ENCODE measurements at regions not wholly inside any gene's neighbourhood (a gene's known extent, or its start where the extent isn't known, plus 50 kb on each side); places are given as distances from the start of the nearest gene placed in this dataset.

DNA sequence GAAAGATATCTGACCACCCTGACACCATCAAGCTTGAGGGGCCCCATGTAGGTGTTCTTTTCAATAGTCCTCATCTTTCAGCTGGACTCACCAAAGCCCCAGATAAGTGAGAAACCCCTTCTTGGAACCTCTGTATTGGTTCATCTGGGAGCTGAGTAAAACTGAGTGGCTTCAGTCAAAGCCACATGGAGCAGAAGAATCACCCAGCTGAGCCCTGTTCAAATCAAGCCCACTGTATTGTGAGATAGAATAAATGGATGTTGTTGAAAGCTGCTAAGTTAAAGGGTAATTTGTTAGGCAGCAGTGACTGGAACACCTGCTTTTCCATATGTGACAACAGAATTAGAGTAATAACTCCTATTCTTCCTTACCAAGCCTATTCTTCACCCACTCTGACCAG lies 64.8 kb upstream of the SDK1 start:
- no peaks in the 10 kb centered on the region for H3K9me3 ChIP-seq (ENCODE audit: low read length)
- no peaks in the 10 kb centered on the region for H3F3A ChIP-seq (ENCODE audit: insufficient read depth, low read length, poor library complexity, severe bottlenecking)
- H2AFZ ChIP-seq (ENCODE audit: low read depth, low read length) = no peak overlapping the region
- H3K9me2 ChIP-seq (ENCODE audit: insufficient read depth, low read length) = no peaks in the 10 kb centered on the region
- no peaks in the 10 kb centered on the region for H3K27me3 ChIP-seq (ENCODE audit: insufficient read depth, low read depth, low read length)
- no peak overlapping the region for H3K4me3 ChIP-seq (ENCODE audit: low read length)
- no peak overlapping the region for H3K27ac ChIP-seq (ENCODE audit: low read length)
- H4K20me1 ChIP-seq (ENCODE audit: insufficient read depth) = no peaks in the 10 kb centered on the region
- TF ChIP-seq MXI1 (conservative IDR thresholded peaks at IDR 0.05; ENCODE audit: poor library complexity, severe bottlenecking) (no peak), EP300 (conservative IDR thresholded peaks at IDR 0.05; ENCODE audit: poor library complexity, severe bottlenecking) (no peak), RAD21 (conservative IDR thresholded peaks at IDR 0.05) (no peak), SMC3 (conservative IDR thresholded peaks at IDR 0.05; ENCODE audit: poor library complexity) (no peak), EZH2 (IDR thresholded peaks at IDR 0.05; ENCODE audit: borderline replicate concordance, insufficient read depth, low read length, poor library complexity, severe bottlenecking) (no peak), POLR2AphosphoS5 (IDR thresholded peaks at IDR 0.05) (no peak)
- TF ChIP-seq, protein P1, sequence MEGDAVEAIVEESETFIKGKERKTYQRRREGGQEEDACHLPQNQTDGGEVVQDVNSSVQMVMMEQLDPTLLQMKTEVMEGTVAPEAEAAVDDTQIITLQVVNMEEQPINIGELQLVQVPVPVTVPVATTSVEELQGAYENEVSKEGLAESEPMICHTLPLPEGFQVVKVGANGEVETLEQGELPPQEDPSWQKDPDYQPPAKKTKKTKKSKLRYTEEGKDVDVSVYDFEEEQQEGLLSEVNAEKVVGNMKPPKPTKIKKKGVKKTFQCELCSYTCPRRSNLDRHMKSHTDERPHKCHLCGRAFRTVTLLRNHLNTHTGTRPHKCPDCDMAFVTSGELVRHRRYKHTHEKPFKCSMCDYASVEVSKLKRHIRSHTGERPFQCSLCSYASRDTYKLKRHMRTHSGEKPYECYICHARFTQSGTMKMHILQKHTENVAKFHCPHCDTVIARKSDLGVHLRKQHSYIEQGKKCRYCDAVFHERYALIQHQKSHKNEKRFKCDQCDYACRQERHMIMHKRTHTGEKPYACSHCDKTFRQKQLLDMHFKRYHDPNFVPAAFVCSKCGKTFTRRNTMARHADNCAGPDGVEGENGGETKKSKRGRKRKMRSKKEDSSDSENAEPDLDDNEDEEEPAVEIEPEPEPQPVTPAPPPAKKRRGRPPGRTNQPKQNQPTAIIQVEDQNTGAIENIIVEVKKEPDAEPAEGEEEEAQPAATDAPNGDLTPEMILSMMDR (IDR thresholded peaks at IDR 0.05; ENCODE audit: poor library complexity, severe bottlenecking) = no peak
- TF ChIP-seq, protein P2, sequence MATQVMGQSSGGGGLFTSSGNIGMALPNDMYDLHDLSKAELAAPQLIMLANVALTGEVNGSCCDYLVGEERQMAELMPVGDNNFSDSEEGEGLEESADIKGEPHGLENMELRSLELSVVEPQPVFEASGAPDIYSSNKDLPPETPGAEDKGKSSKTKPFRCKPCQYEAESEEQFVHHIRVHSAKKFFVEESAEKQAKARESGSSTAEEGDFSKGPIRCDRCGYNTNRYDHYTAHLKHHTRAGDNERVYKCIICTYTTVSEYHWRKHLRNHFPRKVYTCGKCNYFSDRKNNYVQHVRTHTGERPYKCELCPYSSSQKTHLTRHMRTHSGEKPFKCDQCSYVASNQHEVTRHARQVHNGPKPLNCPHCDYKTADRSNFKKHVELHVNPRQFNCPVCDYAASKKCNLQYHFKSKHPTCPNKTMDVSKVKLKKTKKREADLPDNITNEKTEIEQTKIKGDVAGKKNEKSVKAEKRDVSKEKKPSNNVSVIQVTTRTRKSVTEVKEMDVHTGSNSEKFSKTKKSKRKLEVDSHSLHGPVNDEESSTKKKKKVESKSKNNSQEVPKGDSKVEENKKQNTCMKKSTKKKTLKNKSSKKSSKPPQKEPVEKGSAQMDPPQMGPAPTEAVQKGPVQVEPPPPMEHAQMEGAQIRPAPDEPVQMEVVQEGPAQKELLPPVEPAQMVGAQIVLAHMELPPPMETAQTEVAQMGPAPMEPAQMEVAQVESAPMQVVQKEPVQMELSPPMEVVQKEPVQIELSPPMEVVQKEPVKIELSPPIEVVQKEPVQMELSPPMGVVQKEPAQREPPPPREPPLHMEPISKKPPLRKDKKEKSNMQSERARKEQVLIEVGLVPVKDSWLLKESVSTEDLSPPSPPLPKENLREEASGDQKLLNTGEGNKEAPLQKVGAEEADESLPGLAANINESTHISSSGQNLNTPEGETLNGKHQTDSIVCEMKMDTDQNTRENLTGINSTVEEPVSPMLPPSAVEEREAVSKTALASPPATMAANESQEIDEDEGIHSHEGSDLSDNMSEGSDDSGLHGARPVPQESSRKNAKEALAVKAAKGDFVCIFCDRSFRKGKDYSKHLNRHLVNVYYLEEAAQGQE (IDR thresholded peaks at IDR 0.05; ENCODE audit: borderline replicate concordance) = no peak
- H3K9ac ChIP-seq (ENCODE audit: low read length) = no peak overlapping the region
- no peak overlapping the region for H3K4me2 ChIP-seq (ENCODE audit: low read length)
- H3K79me2 ChIP-seq (replicated peaks; ENCODE audit: insufficient read depth, low read length) = no peaks in the 10 kb centered on the region
- no peaks in the 10 kb centered on the region for H3K36me3 ChIP-seq (ENCODE audit: insufficient read depth, low read length)

- Histone ChIP-seq H3K79me2 (replicated peaks; ENCODE audit: insufficient read depth, low read length) (no peaks in the 10 kb centered on the region), H3K27me3 (ENCODE audit: insufficient read depth, low read depth, low read length) (no peaks in the 10 kb centered on the region), H3K9me3 (ENCODE audit: low read length) (no peaks in the 10 kb centered on the region), H3K36me3 (ENCODE audit: insufficient read depth, low read length) (no peaks in the 10 kb centered on the region), H3K4me3 (ENCODE audit: low read length) (no peak overlapping the region), H3K4me2 (ENCODE audit: low read length) (no peak overlapping the region), H4K20me1 (ENCODE audit: insufficient read depth) (no peaks in the 10 kb centered on the region), H2AFZ (ENCODE audit: low read depth, low read length) (no peak overlapping the region), H3K27ac (ENCODE audit: low read length) (no peak overlapping the region), H3F3A (ENCODE audit: insufficient read depth, low read length, poor library complexity, severe bottlenecking) (no peaks in the 10 kb centered on the region), H3K9me2 (ENCODE audit: insufficient read depth, low read length) (no peaks in the 10 kb centered on the region), H3K9ac (ENCODE audit: low read length) (no peak overlapping the region)
- TF ChIP-seq RAD21 (conservative IDR thresholded peaks at IDR 0.05) = no peak
- no peak for TF ChIP-seq EZH2 (IDR thresholded peaks at IDR 0.05; ENCODE audit: borderline replicate concordance, insufficient read depth, low read length, poor library complexity, severe bottlenecking)
- TF ChIP-seq, protein P1 (IDR thresholded peaks at IDR 0.05; ENCODE audit: poor library complexity, severe bottlenecking) = no peak
- no peak for TF ChIP-seq POLR2AphosphoS5 (IDR thresholded peaks at IDR 0.05)
- TF ChIP-seq TAF1 (IDR thresholded peaks at IDR 0.05; ENCODE audit: low read depth) = no peak
- no peak for TF ChIP-seq MXI1 (conservative IDR thresholded peaks at IDR 0.05; ENCODE audit: poor library complexity, severe bottlenecking)
- TF ChIP-seq EP300 (conservative IDR thresholded peaks at IDR 0.05; ENCODE audit: poor library complexity, severe bottlenecking) = no peak
- no peak for TF ChIP-seq SMC3 (conservative IDR thresholded peaks at IDR 0.05; ENCODE audit: poor library complexity)
- TF ChIP-seq, protein P2 (IDR thresholded peaks at IDR 0.05; ENCODE audit: borderline replicate concordance) = no peak
Observed at GRCh38 chr7:3238525-3239210, 62.4 kb upstream of the SDK1 start.

Data from neural cell (in vitro differentiated cells).